Vagina (tissue), 2 donors: ENCODE measurements at regions not wholly inside any gene's neighbourhood (a gene's known extent, or its start where the extent isn't known, plus 50 kb on each side); places are given as distances from the start of the nearest gene placed in this dataset.

Source experiments
- CTCF ChIP-seq, 3 experiments: fragments of 450-650 bp in 2 of 3; fragments of 200-600 bp in 1 of 3; sonication (generic) in 1 of 3; IDR thresholded peaks; one replicate each; pipeline ENCODE4 v1.5.1; 2017 to 2019; ENCODE audit warnings: antibody characterized with exemption in 3 of 3, mild to moderate bottlenecking in 2 of 3, moderate library complexity in 2 of 3
- POLR2A ChIP-seq, 2 donors: fragments of 450-650 bp; IDR thresholded peaks; one replicate each; pipeline ENCODE4 v1.6.1; 2017; ENCODE audit warnings: antibody characterized with exemption in 2 of 2, mild to moderate bottlenecking in 2 of 2, moderate library complexity in 2 of 2

- TF ChIP-seq CTCF (IDR thresholded peaks at IDR 0.05) (no peak), POLR2A (IDR thresholded peaks at IDR 0.05) (no peak)
Measured at GRCh38 chr6:25017486-25017885, 81.7 kb upstream of the RIPOR2 start.
